Mesodermal cell (in vitro differentiated cells): ENCODE measurements at regions not wholly inside any gene's neighbourhood (a gene's known extent, or its start where the extent isn't known, plus 50 kb on each side); places are given as distances from the start of the nearest gene placed in this dataset.

Experiments
- H3K27ac ChIP-seq: 2 replicates; pipeline ENCODE4 v1.7.0; 2013; ENCODE audit warnings: mild to moderate bottlenecking, low read depth, low read length, moderate library complexity; ENCODE audit not compliant: severe bottlenecking
- H3K36me3 ChIP-seq: 2 replicates; pipeline ENCODE4 v1.7.1; 2013; ENCODE audit warnings: mild to moderate bottlenecking, low read length, moderate library complexity; ENCODE audit not compliant: control insufficient read depth, insufficient read depth
- H3K4me1 ChIP-seq: one replicate; pipeline ENCODE4 v1.7.1; 2013; ENCODE audit warnings: mild to moderate bottlenecking, low read length; ENCODE audit not compliant: insufficient read depth, control insufficient read depth, poor library complexity, severe bottlenecking
- H3K4me3 ChIP-seq: 2 replicates; pipeline ENCODE4 v1.7.0; 2013; ENCODE audit warnings: low read length, control low read depth, mild to moderate bottlenecking; ENCODE audit not compliant: insufficient read depth, poor library complexity, severe bottlenecking; ENCODE audit errors: extremely low read depth
- H3K9me3 ChIP-seq: 2 replicates; pipeline ENCODE4 v1.7.1; 2013; ENCODE audit warnings: mild to moderate bottlenecking, low read length, moderate library complexity; ENCODE audit not compliant: control insufficient read depth
- WGBS, 2 experiments: methylation state at CpG; one replicate each; pipeline ENCODE4 v1.1.5; 2013; ENCODE audit warnings: missing lambda C conversion rate in 2 of 2; ENCODE audit not compliant: insufficient coverage in 2 of 2; 5-methylcytosine and 5-hydroxymethylcytosine counted together

DNA sequence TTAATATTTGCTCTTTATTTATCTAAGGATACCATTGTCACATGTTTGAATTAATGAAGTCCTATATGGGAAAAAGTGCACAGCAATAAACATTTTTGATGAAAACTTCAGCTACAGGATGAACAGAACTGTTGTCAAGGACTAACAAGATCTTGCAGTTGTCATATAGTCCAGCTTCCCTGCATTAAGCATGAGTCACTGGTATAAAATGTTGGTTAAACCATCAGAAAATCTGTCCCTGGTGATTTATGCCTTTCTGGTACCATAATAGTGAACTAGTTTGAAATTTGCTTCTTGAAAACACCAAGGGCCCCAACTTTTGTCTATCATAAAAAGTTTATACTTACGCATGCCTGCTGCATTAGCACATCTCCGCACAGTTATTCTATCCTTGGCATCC is 60.4 kb upstream of the RSPO3 start:
- 100% methylated on average over 1 of the region's 2 CpGs; no CpG with 5 or more reads in 1 of the 2 experiments for WGBS, 2 experiments

DNA sequence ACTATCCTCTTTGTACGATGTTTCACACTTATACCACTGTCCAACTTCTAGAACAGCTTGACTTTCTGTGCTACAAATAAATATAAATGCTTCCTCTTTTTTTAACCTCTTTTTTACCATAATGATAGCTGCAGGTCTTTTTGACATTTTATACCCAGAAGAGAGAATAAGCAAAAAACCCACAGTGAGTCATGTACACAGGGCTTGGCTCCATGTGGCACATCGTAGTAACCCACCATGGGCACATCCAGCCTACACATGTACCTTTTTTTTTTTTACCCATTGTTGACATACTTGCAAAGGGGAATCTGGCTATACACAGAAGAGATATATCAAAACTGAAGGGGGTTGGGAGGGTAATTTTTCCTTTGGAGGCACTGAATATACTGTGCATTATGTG is 59.5 kb upstream of the RSPO3 start:
- WGBS, 2 experiments = 80% methylated on average over 1 of the region's 2 CpGs; no CpG with 5 or more reads in 1 of the 2 experiments
- Histone ChIP-seq H3K4me1 (peaks cover 4% of the 10 kb centered on the region), H3K9me3 (peaks cover 5% of the 10 kb centered on the region), H3K36me3 (no peaks in the 10 kb centered on the region), H3K27ac (no peak overlapping the region), H3K4me3 (no peak overlapping the region)

More for the DNA sequence above, 60.4 kb upstream of the RSPO3 start:
- Histone ChIP-seq H3K4me3 (no peak overlapping the region), H3K27ac (no peak overlapping the region), H3K36me3 (no peaks in the 10 kb centered on the region), H3K9me3 (peaks cover 5% of the 10 kb centered on the region), H3K4me1 (peaks cover 12% of the 10 kb centered on the region)
